ENCODE measurements at regions not wholly inside any gene's neighbourhood (a gene's known extent, or its start where the extent isn't known, plus 50 kb on each side); places are given as distances from the start of the nearest gene placed in this dataset.

- Histone ChIP-seq H3K4me3 (no peak overlapping the region), H3K4me2 (no peak overlapping the region), H3K4me1 (ENCODE audit: insufficient read depth) (no peaks in the 10 kb centered on the region), H3K79me2 (replicated peaks; ENCODE audit: insufficient read depth) (no peaks in the 10 kb centered on the region), H3K36me3 (ENCODE audit: insufficient read depth) (no peaks in the 10 kb centered on the region), H3K27ac (ENCODE audit: low read depth) (no peak overlapping the region), H3K9me2 (ENCODE audit: insufficient read depth) (no peaks in the 10 kb centered on the region), H2AFZ (no peak overlapping the region), H3K27me3 (ENCODE audit: insufficient read depth) (no peaks in the 10 kb centered on the region), H4K20me1 (replicated peaks; ENCODE audit: insufficient read depth) (no peaks in the 10 kb centered on the region), H3F3A (replicated peaks; ENCODE audit: low read depth) (no peaks in the 10 kb centered on the region)
- Mint-ChIP-seq H3K4me3 (no peak overlapping the region), H3K4me1 (no peaks in the 10 kb centered on the region), H3K27ac (no peak overlapping the region), H3K36me3 (ENCODE audit: low read depth) (peaks cover 3% of the 10 kb centered on the region; the same call in 1 of the 3 replicates), H3K9me3 (peaks cover 8% of the 10 kb centered on the region), H3K27me3 (ENCODE audit: insufficient read depth, low read depth, poor library complexity) (no peaks in the 10 kb centered on the region)
- DNase-seq (ENCODE audit: low spot score) (no peak), ATAC-seq (no peak)
- TF ChIP-seq EZH2phosphoT487 (IDR thresholded peaks at IDR 0.05; ENCODE audit: unreplicated experiment) (no peak), NANOG (IDR thresholded peaks at IDR 0.05; ENCODE audit: borderline replicate concordance) (no peak), ZNF462 (CRISPR knock-in tag; IDR thresholded peaks at IDR 0.05) (no peak), ETS1 (IDR thresholded peaks at IDR 0.05) (no peak), CTCF (conservative IDR thresholded peaks at IDR 0.05; ENCODE audit: low read depth in 2 of 2) (no peak), ZNF331 (CRISPR knock-in tag; IDR thresholded peaks at IDR 0.05; ENCODE audit: low read depth) (no peak), STAT1 (IDR thresholded peaks at IDR 0.05; ENCODE audit: unreplicated experiment) (no peak), EZH2 (IDR thresholded peaks at IDR 0.05; ENCODE audit: low read depth, unreplicated experiment) (no peak), CREB1 (CRISPR knock-in tag; IDR thresholded peaks at IDR 0.05; ENCODE audit: low read depth) (no peak), POLR2AphosphoS5 (IDR thresholded peaks at IDR 0.05; ENCODE audit: low read depth) (no peak), REST (IDR thresholded peaks at IDR 0.05; ENCODE audit: unreplicated experiment) (no peak), JUNB (IDR thresholded peaks at IDR 0.05; ENCODE audit: unreplicated experiment) (no peak), ZNF114 (CRISPR knock-in tag; IDR thresholded peaks at IDR 0.05) (no peak)
Observed at GRCh38 chr13:82829040-82829439, 1053.2 kb downstream of the SLITRK1 start.
